ENCODE measurements at regions not wholly inside any gene's neighbourhood (a gene's known extent, or its start where the extent isn't known, plus 50 kb on each side); places are given as distances from the start of the nearest gene placed in this dataset.
"Not testable (repeated sequence)": the region's sequence is repeated elsewhere in the genome, so short reads cannot be mapped to it uniquely, and the experiment has no call there.

- DNase-seq (ENCODE audit: low read depth), result no peak
These were observed 1543.1 kb downstream of the FAM181B start for GRCh38 chr11:81190546-81190945.

- not testable (repeated sequence) for DNase-seq (ENCODE audit: low read depth)
These were observed 1546.6 kb downstream of the FAM181B start for GRCh38 chr11:81187033-81187432.

DNA sequence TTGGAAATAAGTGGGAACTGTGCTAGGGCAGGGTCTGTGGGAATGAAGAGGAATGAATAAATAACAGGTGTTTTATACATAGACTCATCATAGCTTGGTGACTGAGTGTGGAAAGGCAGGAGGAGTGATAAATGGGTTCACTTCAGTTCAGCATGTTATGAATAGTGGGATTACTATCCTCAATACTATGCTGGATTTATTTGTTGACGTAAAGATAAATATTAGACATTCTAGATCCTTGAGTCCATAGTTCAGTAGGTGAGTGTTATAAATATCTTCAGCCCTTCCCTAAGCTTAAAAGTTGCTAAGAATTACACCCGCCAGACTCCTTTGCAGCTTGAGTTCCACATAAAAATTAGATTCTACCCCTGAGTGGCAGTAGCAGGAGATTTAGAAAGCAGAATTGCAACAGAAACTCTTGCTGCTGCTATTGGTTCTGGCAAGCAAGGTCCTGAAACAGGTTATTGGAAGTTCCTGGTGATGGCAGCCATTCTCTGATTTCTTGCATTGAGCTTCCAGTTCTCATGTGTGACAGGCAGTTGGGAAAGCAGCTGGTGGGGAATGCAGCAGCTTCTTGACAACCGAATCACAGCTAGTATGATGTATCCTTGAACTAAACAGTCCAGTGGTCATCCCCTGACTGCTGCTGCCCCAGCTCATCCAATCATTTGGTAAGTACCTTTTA, 1558.9 kb downstream of the FAM181B start:
- no peak for DNase-seq (ENCODE audit: low read depth)

GRCh38 chr11:81165164-81165563, 1568.5 kb downstream of the FAM181B start:
- DNase-seq (ENCODE audit: low read depth), result no peak

GRCh38 chr11:81159900-81160299, 1573.8 kb downstream of the FAM181B start:
- no peak for DNase-seq (ENCODE audit: low read depth)

- DNase-seq (ENCODE audit: low read depth), result no peak
These were observed 1598.1 kb downstream of the FAM181B start for GRCh38 chr11:81135570-81135969.

DNA sequence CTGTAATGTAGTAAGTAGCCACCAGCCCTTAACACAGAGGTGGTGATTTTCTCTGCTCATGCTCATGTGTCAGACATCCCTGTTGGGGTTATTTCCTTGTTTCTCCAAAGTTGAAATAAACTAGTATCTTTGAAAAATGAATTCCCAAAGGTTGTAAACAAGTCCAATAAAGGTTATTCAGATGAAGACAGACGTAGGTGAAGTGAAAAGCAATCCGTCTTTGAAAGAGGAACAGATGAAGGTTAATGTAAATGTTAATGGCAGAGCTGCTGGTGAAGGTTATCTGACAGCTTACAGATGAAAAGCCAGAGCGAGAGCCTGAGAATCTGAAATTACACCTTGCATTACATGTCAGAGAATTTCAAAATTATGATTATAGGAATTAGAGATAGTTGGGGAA, 1604.0 kb downstream of the FAM181B start:
- no peak for DNase-seq (ENCODE audit: low read depth)

DNA sequence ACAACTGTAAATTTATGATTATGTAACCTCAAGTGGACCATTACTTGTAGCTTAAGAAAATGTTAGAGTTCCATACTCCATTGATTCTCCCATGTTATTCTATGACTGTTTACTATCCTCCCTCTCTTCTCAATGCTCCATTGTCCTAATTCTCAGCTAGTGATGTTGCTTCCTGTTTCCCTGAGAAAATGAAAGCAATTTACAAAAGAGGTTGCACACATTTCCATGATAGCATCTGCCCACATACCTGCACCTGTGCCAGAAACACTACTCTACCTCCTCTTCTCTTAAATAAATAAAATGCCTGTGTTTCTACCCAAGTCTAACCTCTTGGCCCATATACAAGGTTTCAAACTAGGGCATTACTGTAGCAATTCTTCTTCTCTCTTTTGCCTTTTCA, 1620.9 kb downstream of the FAM181B start:
- no peak for DNase-seq (ENCODE audit: low read depth)

DNA sequence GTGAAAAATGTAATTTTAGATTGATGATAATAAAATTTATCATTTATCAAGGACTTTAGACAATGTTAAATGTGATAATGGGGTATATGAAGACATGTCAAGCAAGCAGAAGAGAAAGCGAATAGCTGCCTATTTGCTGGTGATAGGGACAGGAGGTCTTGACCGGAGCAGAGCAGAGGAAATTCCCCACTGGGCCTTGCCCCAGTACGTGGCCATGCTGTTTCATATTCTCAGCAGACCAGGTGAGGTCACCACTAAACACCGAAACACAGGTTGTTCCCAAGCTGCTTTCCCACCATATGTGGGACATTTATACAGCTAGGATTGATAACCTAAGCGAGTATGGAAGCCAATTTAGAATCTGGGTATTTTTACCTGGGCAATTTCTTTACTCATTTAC, 1629.6 kb downstream of the FAM181B start:
- no peak for DNase-seq (ENCODE audit: low read depth)

GRCh38 chr11:81098471-81098870, 1635.2 kb downstream of the FAM181B start:
- DNase-seq (ENCODE audit: low read depth), result no peak

- no peak for DNase-seq (ENCODE audit: low read depth)
These were observed 1641.1 kb downstream of the FAM181B start for GRCh38 chr11:81092522-81092921.

DNA sequence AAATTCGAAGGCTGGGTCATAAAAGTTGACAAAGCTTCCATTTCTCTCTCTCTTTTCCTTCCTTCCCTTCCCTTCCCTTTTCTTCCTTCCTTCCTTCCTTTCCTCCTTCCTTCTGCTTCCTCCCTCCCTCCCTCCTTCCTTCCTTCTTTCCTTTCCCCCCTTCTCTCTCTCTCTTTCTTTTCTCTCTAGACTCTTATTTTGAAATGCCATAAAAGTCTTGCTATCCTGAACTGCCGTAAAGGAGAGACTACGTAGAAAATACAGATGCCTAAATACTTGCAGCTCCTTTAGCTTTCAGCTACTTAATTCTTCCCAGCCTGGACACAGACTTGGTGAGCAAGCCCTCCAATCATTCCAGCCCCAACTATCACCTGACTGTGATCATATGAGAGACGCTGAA, 1644.4 kb downstream of the FAM181B start:
- no peak for DNase-seq (ENCODE audit: low read depth)

- no peak for DNase-seq (ENCODE audit: low read depth)
These were observed 1639.6 kb upstream of the TENM4 start for GRCh38 chr11:81080476-81080875.

DNA sequence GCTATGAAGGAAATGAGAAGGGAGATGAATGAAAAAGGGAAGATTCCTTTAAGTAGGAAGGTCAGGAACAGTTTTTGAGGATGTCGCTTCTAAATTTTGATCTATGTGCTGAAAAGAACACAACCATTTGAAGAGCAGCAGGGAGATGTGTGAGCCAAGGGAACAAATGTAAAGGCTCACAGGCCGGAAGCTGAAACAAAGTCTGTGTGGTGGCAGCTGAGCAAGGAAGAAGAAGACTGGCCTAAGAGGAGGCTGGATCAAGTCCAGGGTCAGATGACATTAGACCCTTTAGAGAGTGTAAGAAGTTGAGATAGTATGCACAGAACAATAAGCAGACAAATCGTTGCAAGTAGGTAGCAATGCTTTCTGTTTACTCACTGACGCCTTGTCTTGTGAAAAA, 1631.4 kb upstream of the TENM4 start:
- DNase-seq (ENCODE audit: low read depth), result no peak

DNA sequence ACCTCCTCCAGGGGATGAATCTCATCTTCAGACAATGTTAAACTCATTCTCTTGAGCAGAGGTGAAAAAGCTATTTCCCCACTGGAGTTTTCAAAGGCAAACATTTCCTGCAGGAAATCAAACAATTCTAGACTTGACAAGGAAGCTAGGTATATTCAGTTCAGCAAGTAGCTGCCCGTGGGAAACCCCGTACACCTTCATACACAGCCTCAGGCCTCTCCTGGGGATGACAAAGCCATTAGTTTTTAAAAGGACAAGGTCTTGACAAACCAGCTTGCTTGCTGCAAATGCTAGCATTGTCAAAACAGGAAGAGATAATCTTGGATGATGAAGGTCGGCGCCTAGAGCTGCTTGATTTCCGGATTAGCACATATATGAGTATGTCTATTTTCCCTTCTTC, 1630.8 kb upstream of the TENM4 start:
- DNase-seq (ENCODE audit: low read depth), result no peak

DNA sequence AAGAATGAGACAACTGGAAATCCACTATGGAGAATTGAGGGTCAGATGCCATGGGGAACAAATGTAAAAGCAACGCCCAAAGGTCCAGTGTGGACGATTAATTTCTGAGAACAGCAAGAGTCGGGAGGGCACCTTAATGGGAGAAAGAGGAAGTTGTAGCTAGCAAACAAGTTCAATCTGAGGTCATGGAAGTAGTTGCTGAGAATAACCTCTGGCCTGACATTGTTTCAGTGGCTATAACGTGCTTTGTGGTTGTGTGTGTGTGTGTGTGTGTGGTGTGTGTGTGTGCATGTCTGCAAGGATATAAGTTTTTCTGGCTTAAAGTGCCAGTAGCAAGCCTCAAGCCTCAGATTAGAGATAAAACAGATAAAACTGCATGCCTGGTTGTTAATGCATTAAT, 1630.1 kb upstream of the TENM4 start:
- DNase-seq (ENCODE audit: low read depth), result no peak

DNA sequence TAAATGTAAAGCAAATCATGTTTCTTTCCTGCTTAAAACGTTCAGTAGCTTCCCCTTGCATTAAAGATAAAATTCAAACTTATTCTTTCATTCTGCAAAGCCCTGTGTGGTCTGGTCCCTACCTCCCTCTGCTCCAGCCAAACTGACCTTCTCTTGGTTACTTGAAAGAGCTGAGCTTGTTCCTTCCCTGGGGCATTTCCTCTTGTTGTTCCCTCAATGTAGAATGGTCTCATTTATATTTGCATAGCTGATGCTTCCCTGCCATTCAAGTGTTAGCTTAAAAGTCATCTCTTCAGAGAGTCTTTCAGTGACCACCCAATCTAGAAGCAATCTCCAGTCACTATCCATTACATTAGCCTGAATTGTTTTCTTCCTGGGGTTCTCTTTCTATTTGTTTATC, 1618.5 kb upstream of the TENM4 start:
- DNase-seq (ENCODE audit: low read depth), result no peak

GRCh38 chr11:81052344-81053158, 1611.7 kb upstream of the TENM4 start:
- DNase-seq (ENCODE audit: low read depth), result no peak

GRCh38 chr11:81039916-81040524, 1599.2 kb upstream of the TENM4 start:
- DNase-seq (ENCODE audit: low read depth), result no peak

DNA sequence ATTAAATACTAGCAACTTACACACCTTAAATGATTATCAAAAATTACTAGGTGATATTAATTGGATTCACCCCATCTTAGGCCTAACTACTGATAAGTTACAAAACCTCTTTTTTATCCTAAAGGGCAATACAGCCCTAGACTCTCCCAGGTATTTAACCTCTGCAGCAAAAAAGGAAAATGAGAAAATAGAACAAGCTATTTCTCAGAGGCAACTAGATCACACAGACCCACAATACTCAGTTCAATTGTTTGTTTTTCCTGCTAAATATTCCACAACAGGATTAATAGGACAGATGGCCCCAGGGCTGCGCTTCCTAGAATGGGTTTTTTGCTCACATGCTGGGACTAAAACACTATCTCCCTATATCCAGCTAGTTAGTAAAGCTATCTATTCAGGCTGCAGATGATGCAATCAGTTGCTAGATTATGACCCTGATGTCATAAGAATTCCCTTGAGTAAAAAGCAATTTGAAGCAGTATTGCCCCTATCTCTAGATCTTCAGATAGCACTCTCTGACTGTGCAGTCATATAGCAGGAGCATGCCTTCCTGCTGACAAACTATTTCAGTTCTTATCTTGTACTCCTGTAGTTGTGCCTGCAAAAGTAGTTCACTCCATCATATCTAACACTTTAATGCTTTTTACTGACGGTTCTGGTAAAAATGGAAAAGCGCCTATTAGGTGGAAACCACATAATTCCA, 1595.5 kb upstream of the TENM4 start:
- no peak for DNase-seq (ENCODE audit: low read depth)

GRCh38 chr11:81033779-81034540, 1593.1 kb upstream of the TENM4 start:
- no peak for DNase-seq (ENCODE audit: low read depth)

- DNase-seq (ENCODE audit: low read depth), result no peak
These were observed 1592.1 kb upstream of the TENM4 start for GRCh38 chr11:81032906-81033305.
